Kidney (tissue), 13 donors: ENCODE measurements at regions not wholly inside any gene's neighbourhood (a gene's known extent, or its start where the extent isn't known, plus 50 kb on each side); places are given as distances from the start of the nearest gene placed in this dataset.

Experiments used
- DNase-seq, 5 donors: peaks; one replicate each; pipeline ENCODE4 v3.0.0-alpha.2; 2013 to 2020
- FAIRE-seq: peaks from 2 replicates; lab custom pipeline; 2012; peaks lifted over from hg19 to GRCh38; lab: Jason Lieb, UNC
- H3K27ac ChIP-seq, 2 donors: one replicate each; pipeline ENCODE4 v1.7.0; 2013; ENCODE audit warnings: low read depth in 2 of 2, low read length in 2 of 2, inconsistent platforms in 1 of 2
- H3K27me3 ChIP-seq: one replicate; pipeline ENCODE4 v1.7.1; 2013; ENCODE audit warnings: low read length, inconsistent platforms; ENCODE audit not compliant: control insufficient read depth, insufficient read depth
- H3K36me3 ChIP-seq, 3 donors: one replicate each; pipeline versions ENCODE4 v1.7.0 to v1.7.1; 2013; ENCODE audit warnings: low read length in 3 of 3, control low read depth in 1 of 3, inconsistent platforms in 1 of 3; ENCODE audit not compliant: insufficient read depth in 3 of 3, control insufficient read depth in 2 of 3
- H3K4me1 ChIP-seq, 3 donors: one replicate each; pipeline versions ENCODE4 v1.7.0 to v1.7.1; 2013; ENCODE audit warnings: low read length in 3 of 3, inconsistent platforms in 1 of 3, low read depth in 1 of 3; ENCODE audit not compliant: control insufficient read depth in 2 of 3, insufficient read depth in 2 of 3
- H3K4me3 ChIP-seq, 3 donors: one replicate each; pipeline versions ENCODE4 v1.7.0 to v1.8.1; 2013; ENCODE audit warnings: low read length in 3 of 3, control low read depth in 1 of 3, inconsistent platforms in 1 of 3
- H3K9ac ChIP-seq, 3 donors: one replicate each; pipeline versions ENCODE4 v1.7.0 to v1.7.1; 2013; ENCODE audit warnings: low read length in 3 of 3, control low read depth in 1 of 3, inconsistent platforms in 1 of 3
- H3K9me3 ChIP-seq, 3 donors: one replicate each; pipeline versions ENCODE4 v1.7.0 to v1.7.1; 2013; ENCODE audit warnings: low read length in 3 of 3, control low read depth in 1 of 3, inconsistent platforms in 1 of 3; ENCODE audit not compliant: control insufficient read depth in 2 of 3, insufficient read depth in 1 of 3
- CTCF ChIP-seq: IDR thresholded peaks from 3 replicates; pipeline ENCODE4 v1.5.1; 2012; ENCODE audit warnings: mild to moderate bottlenecking, moderate library complexity, borderline replicate concordance; ENCODE audit not compliant: insufficient read depth; ENCODE audit errors: extremely low read depth
- intact Hi-C: fragments of 100-400 bp; cut with DNase I; formaldehyde crosslinking; loops from one replicate; pipeline ENCODE4 v1.11.1; 2022
- donor health status: control.
- donor health status: control.
- donor health status: control.
- donor health status: control.
- donor health status: control.
- donor health status: DM: yes; HTN: yes; CAD: no.
- donor health status: Normal renal cell carcinoma (clear cell type).

GRCh38 chr7:21013765-21014539 lies 227.3 kb upstream of the SP8 start:
- TF ChIP-seq CTCF = no peak
- no peak for FAIRE-seq
- Histone ChIP-seq H3K4me1 (no peaks in the 10 kb centered on the region), H3K4me3 (no peak overlapping the region), H3K27me3 (no peaks in the 10 kb centered on the region), H3K27ac (no peak overlapping the region), H3K9ac (no peak overlapping the region), H3K9me3 (peaks cover 0 to 4% (median 0%) of the 10 kb centered on the region in 3 donors), H3K36me3 (no peaks in the 10 kb centered on the region)
- intact Hi-C loops = no loop called here
- DNase-seq = no peak

GRCh38 chr7:21020667-21021066 lies 234.0 kb upstream of the SP8 start:
- no peaks in the 10 kb centered on the region for H3K27me3 ChIP-seq
- no peaks in the 10 kb centered on the region for H3K36me3 ChIP-seq
- no peak for FAIRE-seq
- H3K9me3 ChIP-seq = peaks cover 0 to 4% (median 0%) of the 10 kb centered on the region in 3 donors
- no peaks in the 10 kb centered on the region for H3K4me1 ChIP-seq
- TF ChIP-seq CTCF = no peak
- H3K9ac ChIP-seq = no peak overlapping the region
- H3K4me3 ChIP-seq = no peak overlapping the region
- peak in 2 of 5 donors; percentile 31 to 46 for DNase-seq
- no peak overlapping the region for H3K27ac ChIP-seq
- intact Hi-C loops = no loop called here

GRCh38 chr7:21023841-21024484 lies 237.3 kb upstream of the SP8 start:
- Histone ChIP-seq H3K4me1 (no peaks in the 10 kb centered on the region), H3K27me3 (no peaks in the 10 kb centered on the region), H3K27ac (no peak overlapping the region), H3K9me3 (no peaks in the 10 kb centered on the region), H3K4me3 (no peak overlapping the region), H3K9ac (no peak overlapping the region), H3K36me3 (no peaks in the 10 kb centered on the region)
- DNase-seq = no peak
- no peak for TF ChIP-seq CTCF
- intact Hi-C loops = no loop called here
- no peak for FAIRE-seq
